T-helper 1 cell (primary cell): ENCODE measurements at regions not wholly inside any gene's neighbourhood (a gene's known extent, or its start where the extent isn't known, plus 50 kb on each side); places are given as distances from the start of the nearest gene placed in this dataset.
A peak's percentile ranks its signal among the peaks of the same experiment; 100 is the strongest.
"Not testable (repeated sequence)": the region's sequence is repeated elsewhere in the genome, so short reads cannot be mapped to it uniquely, and the experiment has no call there.

Experiments used
- DNase-seq, 5 donors: peaks; one replicate each; pipeline ENCODE4 v3.0.0-alpha.2; 2012 to 2020

DNA sequence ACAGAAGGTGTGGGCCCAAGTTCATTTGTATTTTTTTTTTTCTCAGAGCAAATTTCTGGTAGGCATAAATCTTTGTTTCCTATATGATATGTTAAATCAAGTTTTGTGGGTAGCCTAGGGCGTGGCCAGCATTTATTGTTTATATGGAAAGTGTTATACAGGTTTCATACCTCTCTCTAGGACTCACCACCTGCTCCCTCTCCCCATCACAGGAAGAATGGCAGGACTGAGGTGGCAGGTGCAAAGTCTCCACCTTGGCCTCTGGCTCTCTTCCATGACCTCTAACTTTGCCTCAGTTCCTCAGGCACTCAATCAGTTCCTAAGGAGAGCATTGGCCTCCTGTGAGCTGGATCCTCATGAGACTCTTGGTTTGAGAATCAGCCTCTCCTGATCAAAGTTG is 172.3 kb upstream of the TSC22D1 start:
- no peak for DNase-seq

- DNase-seq, result no peak
Observed at GRCh38 chr13:44747179-44747578, 171.0 kb upstream of the TSC22D1 start.

- DNase-seq, result no peak
Observed at GRCh38 chr13:44746690-44747089, 170.6 kb upstream of the TSC22D1 start.

GRCh38 chr13:44744880-44745633 is 168.9 kb upstream of the TSC22D1 start:
- no peak for DNase-seq

DNA sequence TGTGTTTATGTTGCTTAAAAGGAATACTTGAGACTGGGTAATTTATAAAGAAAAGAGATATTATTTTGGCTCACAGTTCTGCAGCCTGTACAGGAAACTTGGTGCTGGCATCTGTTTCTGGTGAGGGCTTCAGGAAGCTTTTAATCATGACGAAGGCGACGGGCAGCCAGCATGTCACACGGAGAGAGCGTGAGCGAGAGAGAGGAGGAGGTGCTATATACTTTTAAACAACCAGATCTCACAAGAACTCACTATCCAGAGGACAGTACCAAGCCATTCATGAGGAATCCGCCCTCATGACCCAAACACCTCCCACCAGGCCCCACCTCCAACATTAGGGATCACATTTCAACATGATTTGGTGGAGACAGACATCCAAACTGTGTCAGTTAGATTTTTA is 163.4 kb upstream of the TSC22D1 start:
- no peak for DNase-seq

GRCh38 chr13:44739120-44739519 is 163.0 kb upstream of the TSC22D1 start:
- no peak for DNase-seq

- DNase-seq, result no peak
Observed at GRCh38 chr13:44738463-44738862, 162.3 kb upstream of the TSC22D1 start.

DNA sequence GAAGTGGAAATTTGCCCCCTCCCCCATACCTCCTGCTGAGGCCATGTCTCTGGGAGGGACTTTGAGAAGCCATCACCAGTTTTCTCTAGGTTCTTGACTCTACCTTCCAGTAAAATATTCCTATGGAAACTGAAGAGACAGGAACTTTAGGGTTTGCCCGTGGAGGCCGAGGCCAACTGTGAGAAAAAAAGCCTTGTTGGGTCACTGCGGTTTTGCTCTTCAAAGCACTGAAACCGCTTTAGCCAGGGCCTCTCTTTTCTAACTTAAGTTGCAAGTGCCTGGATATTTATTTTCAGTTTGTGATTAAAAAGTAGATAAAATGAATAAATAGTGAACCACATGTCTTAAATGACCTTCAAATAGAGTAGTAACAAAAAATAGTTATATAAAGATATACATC is 159.7 kb upstream of the TSC22D1 start:
- DNase-seq, result no peak

- no peak for DNase-seq
Observed at GRCh38 chr13:44734201-44734707, 158.1 kb upstream of the TSC22D1 start.

DNA sequence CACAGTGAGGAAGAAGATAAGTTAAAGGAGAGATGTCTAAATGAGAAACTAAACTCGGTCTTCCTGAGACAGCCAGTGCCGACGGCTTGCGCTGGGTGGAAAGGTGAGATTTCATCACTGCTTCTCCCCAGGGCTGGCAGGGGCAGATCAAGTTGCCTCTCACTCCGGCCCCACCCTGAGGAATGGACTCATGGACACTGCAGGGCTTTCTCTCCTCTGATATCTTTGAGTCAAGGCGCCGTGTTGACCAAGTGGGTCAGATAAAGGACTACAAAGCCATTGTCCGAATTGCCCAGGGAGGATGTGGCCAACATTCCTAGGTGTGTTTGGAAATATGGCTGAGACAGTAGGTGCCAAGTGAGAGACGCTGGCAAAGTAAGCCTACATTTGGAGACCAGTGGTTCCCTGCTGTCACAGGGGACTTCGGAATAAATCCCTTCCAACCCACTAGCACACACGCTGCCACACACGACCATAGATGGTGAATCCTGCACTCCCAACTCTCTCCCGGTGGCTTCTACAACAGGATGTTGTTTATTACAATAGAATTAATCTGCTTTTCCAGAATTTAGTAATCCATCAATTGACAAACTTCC is 156.5 kb upstream of the TSC22D1 start:
- no peak for DNase-seq

- DNase-seq, result no peak
Observed at GRCh38 chr13:44730851-44731250, 154.7 kb upstream of the TSC22D1 start.

GRCh38 chr13:44730099-44730498 is 154.0 kb upstream of the TSC22D1 start:
- no peak for DNase-seq

DNA sequence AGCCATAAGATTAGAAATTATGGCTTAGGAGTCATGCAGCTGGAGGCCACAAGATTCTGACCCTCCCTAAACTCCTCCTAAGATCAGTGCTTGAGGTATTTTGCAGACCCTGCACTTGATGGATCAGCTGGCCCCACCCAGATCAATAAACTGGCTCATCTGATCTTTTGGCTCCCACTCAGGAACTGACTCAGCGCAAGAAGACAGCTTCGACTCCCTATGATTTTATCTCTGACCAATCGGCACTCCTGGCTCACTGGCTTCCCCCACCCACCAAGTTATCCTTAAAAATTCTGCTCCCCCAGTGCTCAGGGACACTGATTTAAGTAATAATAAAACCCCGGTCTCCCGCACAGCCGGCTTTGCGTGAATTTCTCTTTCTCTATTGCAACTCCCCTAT is 151.5 kb upstream of the TSC22D1 start:
- not testable (repeated sequence) for DNase-seq

GRCh38 chr13:44726778-44727177 is 150.6 kb upstream of the TSC22D1 start:
- no peak for DNase-seq

DNA sequence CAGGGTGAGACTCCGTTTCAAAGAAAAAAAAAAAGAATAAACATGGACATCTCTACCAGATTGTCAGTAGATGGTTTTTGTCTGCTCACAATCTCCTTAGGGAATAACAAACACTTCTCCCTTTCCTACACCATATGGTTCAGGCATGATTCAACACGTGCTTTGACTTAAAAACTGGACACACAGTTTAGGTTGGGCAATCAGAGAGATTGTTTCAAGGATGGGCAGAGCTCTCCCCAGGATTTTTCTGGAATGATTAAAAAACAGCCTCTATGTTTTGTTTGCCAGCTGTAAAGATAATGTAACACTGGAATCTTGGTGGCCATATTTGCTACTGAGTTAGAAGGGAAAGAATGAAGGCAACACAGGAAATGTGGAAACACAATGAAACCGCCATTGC is 150.1 kb upstream of the TSC22D1 start:
- no peak for DNase-seq

DNA sequence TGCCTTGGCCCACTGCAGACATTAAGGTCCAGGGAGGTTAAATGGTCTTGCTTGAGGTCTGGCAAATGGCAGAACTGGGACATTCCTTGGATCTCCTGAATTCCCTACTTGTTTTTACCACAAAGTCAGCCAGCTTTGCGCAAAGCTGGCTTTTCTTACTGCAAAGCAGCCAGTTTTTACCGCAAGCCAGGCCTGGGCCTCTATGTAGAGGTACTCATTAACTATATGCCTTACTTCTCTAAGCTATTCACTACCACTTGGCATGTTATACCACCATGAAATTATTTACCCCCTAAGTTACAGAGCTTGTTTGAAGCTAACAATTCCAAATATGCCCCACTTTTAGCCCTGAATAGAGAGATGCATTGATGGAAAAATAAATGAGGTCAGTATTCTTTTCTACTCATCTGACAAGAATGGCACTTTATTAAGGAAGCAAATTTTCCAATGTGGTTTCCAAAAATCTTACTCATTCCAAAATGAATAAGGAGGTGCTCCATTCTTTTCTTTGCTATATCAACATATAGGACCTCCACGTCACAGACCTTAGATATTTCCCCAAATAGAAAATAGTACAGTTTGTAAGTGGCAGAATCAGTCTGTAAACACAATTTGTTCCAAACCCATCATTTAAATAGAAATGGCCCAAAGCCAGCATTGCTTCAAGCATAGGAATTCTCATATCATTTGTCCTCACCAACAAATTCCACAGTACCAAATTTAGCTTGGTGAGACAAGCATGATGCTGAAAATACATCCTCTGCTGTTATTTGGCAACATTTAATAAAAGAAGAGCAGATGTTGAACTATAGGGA is 143.9 kb upstream of the TSC22D1 start:
- no peak for DNase-seq

GRCh38 chr13:44718467-44718866 is 142.3 kb upstream of the TSC22D1 start:
- no peak for DNase-seq

DNA sequence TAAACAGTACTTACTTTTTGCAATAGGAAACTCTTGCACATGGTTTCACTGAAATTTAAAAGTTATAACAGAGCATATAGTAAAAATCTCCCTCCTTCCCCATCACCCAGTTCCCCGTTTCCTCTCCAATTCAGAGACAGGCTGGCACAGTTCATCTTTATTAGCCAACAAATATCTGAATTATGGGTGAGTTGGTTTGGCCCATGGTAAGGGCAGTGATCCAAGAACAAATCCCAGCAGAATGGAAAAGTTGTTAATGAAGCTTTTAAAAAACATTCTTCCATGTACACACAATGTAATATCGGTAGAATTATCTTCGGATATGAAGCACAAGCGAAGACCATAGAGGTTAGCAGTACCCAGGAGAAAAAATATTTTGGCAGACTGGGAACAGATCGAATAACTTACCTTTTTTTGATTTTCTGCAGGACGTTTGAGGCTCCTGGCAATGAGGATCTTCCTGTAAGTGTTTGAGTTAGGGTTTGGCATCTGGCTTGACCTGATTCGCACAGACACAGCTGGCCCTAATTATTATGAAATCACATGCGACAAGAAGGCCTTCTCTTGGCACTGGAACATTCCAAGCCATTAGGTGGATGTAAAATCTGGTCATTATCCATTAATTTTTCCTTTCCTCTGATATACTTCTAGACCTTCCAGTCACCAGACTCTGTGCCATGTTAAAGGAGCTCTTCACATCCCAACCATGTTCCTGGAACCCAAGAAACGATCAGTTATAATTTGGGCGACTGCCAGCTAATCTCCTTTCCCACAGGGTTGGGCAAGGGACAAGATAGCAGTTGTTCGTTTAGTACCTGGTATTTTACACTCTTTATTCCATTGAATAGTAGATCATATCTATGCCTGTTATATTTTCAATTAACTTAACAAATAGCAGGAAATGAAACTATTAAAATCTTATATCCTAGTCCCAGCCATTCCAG is 139.4 kb upstream of the TSC22D1 start:
- DNase-seq, result no peak

DNA sequence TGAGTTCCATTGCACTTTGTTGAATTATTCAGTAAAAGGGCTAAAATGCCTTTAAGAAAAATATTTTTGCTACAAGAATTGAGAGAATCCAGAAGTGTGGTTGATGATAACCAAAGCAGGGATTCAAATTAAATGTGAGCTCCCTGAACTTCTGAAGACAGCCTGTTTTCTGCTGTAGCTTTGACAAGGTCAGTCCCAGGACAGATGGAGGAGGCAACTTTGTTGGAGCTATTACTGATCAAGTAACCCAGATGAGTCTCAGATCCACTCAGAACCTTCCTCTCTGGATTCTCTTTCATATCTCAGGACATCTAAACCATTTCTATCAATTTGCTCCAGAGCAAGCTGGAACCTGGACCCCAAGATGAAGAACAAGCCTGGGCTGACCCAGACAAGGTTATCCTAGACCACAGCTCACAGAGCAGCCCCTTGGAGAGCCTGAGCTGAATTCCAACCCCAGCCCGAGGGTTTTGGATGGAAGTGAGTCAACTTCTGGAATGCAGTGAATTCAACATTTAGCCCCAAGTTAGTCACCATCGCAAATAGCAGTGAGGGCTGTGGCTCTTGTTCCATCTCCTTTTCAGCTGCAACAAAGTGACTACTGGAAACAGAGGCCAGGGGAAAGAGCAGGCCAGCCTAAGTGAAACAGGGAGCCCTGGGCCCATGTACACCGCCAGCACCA is 137.8 kb upstream of the TSC22D1 start:
- no peak for DNase-seq

DNA sequence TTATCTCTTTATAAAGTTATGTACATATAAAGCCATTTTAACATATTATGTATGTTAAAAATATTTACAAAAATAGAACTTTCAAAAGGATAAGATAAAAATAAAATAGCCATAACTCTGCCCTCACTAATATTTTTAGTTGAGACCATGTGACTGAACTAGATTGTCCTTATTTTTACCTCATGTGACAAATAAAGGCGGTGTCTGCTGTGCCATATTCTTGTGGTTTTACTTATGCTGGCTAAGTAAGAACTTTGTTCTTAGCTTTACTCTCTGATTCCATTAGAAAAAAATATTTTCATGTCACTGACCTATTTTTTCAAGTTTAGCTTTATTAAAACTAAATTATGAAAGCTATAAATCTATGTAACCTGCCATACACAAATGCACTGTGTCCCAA is 135.6 kb upstream of the TSC22D1 start:
- DNase-seq, result no peak

- peak in 1 of 5 donors; percentile 3 for DNase-seq
Observed at GRCh38 chr13:44710576-44710975, 134.4 kb upstream of the TSC22D1 start.

DNA sequence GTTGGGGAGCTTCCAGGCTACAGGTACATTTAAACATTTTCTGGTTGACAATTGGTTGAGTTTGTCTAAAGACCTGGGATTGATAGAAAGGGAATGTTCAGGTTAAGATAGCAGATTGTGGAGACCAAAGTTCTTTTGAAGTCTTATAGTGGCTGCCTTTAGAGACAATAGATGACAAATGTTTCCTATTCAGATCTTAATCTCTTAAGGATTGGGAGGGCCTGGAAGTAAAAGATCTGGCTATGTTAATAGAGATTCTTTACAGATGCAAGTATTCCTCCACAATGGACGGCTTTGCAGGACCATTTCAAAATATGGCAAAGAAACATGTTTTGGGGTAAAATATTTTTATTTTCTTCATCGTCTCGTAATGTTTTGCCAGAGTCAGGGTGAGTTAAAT is 128.7 kb upstream of the TSC22D1 start:
- not testable (repeated sequence) for DNase-seq
